ENCODE measurements at regions not wholly inside any gene's neighbourhood (a gene's known extent, or its start where the extent isn't known, plus 50 kb on each side); places are given as distances from the start of the nearest gene placed in this dataset.

- TF ChIP-seq, protein P1, sequence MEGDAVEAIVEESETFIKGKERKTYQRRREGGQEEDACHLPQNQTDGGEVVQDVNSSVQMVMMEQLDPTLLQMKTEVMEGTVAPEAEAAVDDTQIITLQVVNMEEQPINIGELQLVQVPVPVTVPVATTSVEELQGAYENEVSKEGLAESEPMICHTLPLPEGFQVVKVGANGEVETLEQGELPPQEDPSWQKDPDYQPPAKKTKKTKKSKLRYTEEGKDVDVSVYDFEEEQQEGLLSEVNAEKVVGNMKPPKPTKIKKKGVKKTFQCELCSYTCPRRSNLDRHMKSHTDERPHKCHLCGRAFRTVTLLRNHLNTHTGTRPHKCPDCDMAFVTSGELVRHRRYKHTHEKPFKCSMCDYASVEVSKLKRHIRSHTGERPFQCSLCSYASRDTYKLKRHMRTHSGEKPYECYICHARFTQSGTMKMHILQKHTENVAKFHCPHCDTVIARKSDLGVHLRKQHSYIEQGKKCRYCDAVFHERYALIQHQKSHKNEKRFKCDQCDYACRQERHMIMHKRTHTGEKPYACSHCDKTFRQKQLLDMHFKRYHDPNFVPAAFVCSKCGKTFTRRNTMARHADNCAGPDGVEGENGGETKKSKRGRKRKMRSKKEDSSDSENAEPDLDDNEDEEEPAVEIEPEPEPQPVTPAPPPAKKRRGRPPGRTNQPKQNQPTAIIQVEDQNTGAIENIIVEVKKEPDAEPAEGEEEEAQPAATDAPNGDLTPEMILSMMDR (IDR thresholded peaks at IDR 0.05) = no peak
- TF ChIP-seq FOSL2 (IDR thresholded peaks at IDR 0.05; ENCODE audit: borderline replicate concordance, low read depth) (no peak), SIN3A (IDR thresholded peaks at IDR 0.05; ENCODE audit: borderline replicate concordance, low read depth, low read length) (no peak), PBX3 (IDR thresholded peaks at IDR 0.05) (no peak), EP300 (IDR thresholded peaks at IDR 0.05; ENCODE audit: borderline replicate concordance in 1 of 2, low read depth in 1 of 2, low read length in 1 of 2) (no peak), SMC3 (IDR thresholded peaks at IDR 0.05; ENCODE audit: low read depth, low read length) (no peak)
These were observed 569.1 kb downstream of the KCTD12 start for GRCh38 chr13:76316998-76317527.
